Astrocyte (in vitro differentiated cells and primary cell): ENCODE measurements at regions not wholly inside any gene's neighbourhood (a gene's known extent, or its start where the extent isn't known, plus 50 kb on each side); places are given as distances from the start of the nearest gene placed in this dataset.

Experiments used
- DNase-seq: peaks from one replicate; pipeline ENCODE4 v3.0.0-alpha.2; 2010; ENCODE audit warnings: low read depth
- FAIRE-seq: peaks from 2 replicates; lab custom pipeline; 2011; peaks lifted over from hg19 to GRCh38; lab: Jason Lieb, UNC
- H2AFZ ChIP-seq: 2 replicates; pipeline ENCODE4 v1.6.0; 2012; ENCODE audit warnings: low read depth, low read length, inconsistent platforms
- H3K27ac ChIP-seq: 2 replicates; pipeline ENCODE4 v1.5.1; 2011; ENCODE audit warnings: low read depth, low read length, inconsistent platforms
- H3K27me3 ChIP-seq: 2 replicates; pipeline ENCODE4 v1.6.0; 2011; ENCODE audit warnings: low read length, inconsistent platforms; ENCODE audit not compliant: insufficient read depth
- H3K36me3 ChIP-seq: 2 replicates; pipeline ENCODE4 v1.5.1; 2011; ENCODE audit warnings: low read length, inconsistent platforms; ENCODE audit not compliant: insufficient read depth
- H3K4me1 ChIP-seq: 2 replicates; pipeline ENCODE4 v1.5.1; 2011; ENCODE audit warnings: low read length, inconsistent platforms; ENCODE audit not compliant: insufficient read depth
- H3K4me2 ChIP-seq: 2 replicates; pipeline ENCODE4 v1.6.0; 2012; ENCODE audit warnings: low read length, inconsistent platforms
- H3K4me3 ChIP-seq: 2 replicates; pipeline ENCODE4 v1.5.1; 2011; ENCODE audit warnings: low read depth, mild to moderate bottlenecking, low read length, inconsistent platforms; ENCODE audit not compliant: insufficient read depth
- H3K79me2 ChIP-seq: 2 replicates; pipeline ENCODE4 v1.6.0; 2012; ENCODE audit warnings: mild to moderate bottlenecking, low read length, inconsistent platforms; ENCODE audit not compliant: insufficient read depth
- H3K9ac ChIP-seq: 2 replicates; pipeline ENCODE4 v1.6.0; 2012; ENCODE audit warnings: mild to moderate bottlenecking, low read length, inconsistent platforms
- H3K9me3 ChIP-seq: 2 replicates; pipeline ENCODE4 v1.5.1; 2012; ENCODE audit warnings: low read depth, mild to moderate bottlenecking, low read length, inconsistent platforms; ENCODE audit not compliant: insufficient read depth
- H4K20me1 ChIP-seq: 2 replicates; pipeline ENCODE4 v1.6.0; 2012; ENCODE audit warnings: low read length, inconsistent platforms; ENCODE audit not compliant: insufficient read depth
- H3K27ac Mint-ChIP-seq: one replicate; pipeline ENCODE4 v1.8.0; 2021; ENCODE audit warnings: mild to moderate bottlenecking, mixed read lengths; ENCODE audit not compliant: unreplicated experiment
- H3K27me3 Mint-ChIP-seq: one replicate; pipeline ENCODE4 v1.8.0; 2021; ENCODE audit warnings: low read depth, mixed read lengths; ENCODE audit not compliant: unreplicated experiment
- H3K36me3 Mint-ChIP-seq: one replicate; pipeline ENCODE4 v1.8.0; 2021; ENCODE audit warnings: low read depth, mixed read lengths; ENCODE audit not compliant: unreplicated experiment
- H3K4me1 Mint-ChIP-seq: one replicate; pipeline ENCODE4 v1.8.0; 2021; ENCODE audit warnings: low read depth, mixed read lengths; ENCODE audit not compliant: unreplicated experiment
- H3K4me3 Mint-ChIP-seq: one replicate; pipeline ENCODE4 v1.8.0; 2021; ENCODE audit warnings: mild to moderate bottlenecking, moderate library complexity, mixed read lengths; ENCODE audit not compliant: unreplicated experiment
- H3K9me3 Mint-ChIP-seq: one replicate; pipeline ENCODE4 v1.8.0; 2021; ENCODE audit warnings: mild to moderate bottlenecking, mixed read lengths; ENCODE audit not compliant: unreplicated experiment
- EZH2 ChIP-seq: IDR thresholded peaks from 2 replicates; pipeline ENCODE4 v1.6.1; 2012; ENCODE audit warnings: mild to moderate bottlenecking, low read length, inconsistent platforms; ENCODE audit not compliant: insufficient read depth
- TF ChIP-seq, protein P1 (sequence below): IDR thresholded peaks from 2 replicates; pipeline ENCODE4 v1.5.1; 2011; ENCODE audit warnings: low read depth, mild to moderate bottlenecking, inconsistent platforms, low read length, moderate library complexity; ENCODE audit not compliant: insufficient read depth

- Mint-ChIP-seq H3K4me1 (no peaks in the 10 kb centered on the region), H3K4me3 (no peak overlapping the region), H3K9me3 (peaks cover 1% of the 10 kb centered on the region), H3K27me3 (no peaks in the 10 kb centered on the region), H3K36me3 (no peaks in the 10 kb centered on the region), H3K27ac (no peak overlapping the region)
- no peaks in the 10 kb centered on the region for H3K79me2 ChIP-seq
- H3K27ac ChIP-seq, result no peak overlapping the region
- H3K27me3 ChIP-seq, result no peaks in the 10 kb centered on the region
- no peak overlapping the region for H2AFZ ChIP-seq
- no peak overlapping the region for H3K4me3 ChIP-seq
- FAIRE-seq, result no peak
- no peak for DNase-seq
- H3K36me3 ChIP-seq, result no peaks in the 10 kb centered on the region
- no peak overlapping the region for H3K9ac ChIP-seq
- no peak overlapping the region for H3K4me2 ChIP-seq
- H3K4me1 ChIP-seq, result no peaks in the 10 kb centered on the region
- no peaks in the 10 kb centered on the region for H4K20me1 ChIP-seq
- no peak for TF ChIP-seq EZH2
- TF ChIP-seq, protein P1, sequence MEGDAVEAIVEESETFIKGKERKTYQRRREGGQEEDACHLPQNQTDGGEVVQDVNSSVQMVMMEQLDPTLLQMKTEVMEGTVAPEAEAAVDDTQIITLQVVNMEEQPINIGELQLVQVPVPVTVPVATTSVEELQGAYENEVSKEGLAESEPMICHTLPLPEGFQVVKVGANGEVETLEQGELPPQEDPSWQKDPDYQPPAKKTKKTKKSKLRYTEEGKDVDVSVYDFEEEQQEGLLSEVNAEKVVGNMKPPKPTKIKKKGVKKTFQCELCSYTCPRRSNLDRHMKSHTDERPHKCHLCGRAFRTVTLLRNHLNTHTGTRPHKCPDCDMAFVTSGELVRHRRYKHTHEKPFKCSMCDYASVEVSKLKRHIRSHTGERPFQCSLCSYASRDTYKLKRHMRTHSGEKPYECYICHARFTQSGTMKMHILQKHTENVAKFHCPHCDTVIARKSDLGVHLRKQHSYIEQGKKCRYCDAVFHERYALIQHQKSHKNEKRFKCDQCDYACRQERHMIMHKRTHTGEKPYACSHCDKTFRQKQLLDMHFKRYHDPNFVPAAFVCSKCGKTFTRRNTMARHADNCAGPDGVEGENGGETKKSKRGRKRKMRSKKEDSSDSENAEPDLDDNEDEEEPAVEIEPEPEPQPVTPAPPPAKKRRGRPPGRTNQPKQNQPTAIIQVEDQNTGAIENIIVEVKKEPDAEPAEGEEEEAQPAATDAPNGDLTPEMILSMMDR, result no peak
- H3K9me3 ChIP-seq, result no peaks in the 10 kb centered on the region
Observed at GRCh38 chr5:110169461-110169860, 479.7 kb downstream of the MAN2A1 start.

- Histone ChIP-seq H3K4me2 (no peak overlapping the region), H3K9ac (no peak overlapping the region), H3K27me3 (no peaks in the 10 kb centered on the region), H3K9me3 (no peaks in the 10 kb centered on the region), H3K36me3 (no peaks in the 10 kb centered on the region), H2AFZ (no peak overlapping the region), H3K4me1 (no peaks in the 10 kb centered on the region), H3K4me3 (no peak overlapping the region), H4K20me1 (no peaks in the 10 kb centered on the region), H3K79me2 (no peaks in the 10 kb centered on the region), H3K27ac (no peak overlapping the region)
- Mint-ChIP-seq H3K4me1 (peaks cover 5% of the 10 kb centered on the region), H3K27ac (no peak overlapping the region), H3K36me3 (no peaks in the 10 kb centered on the region), H3K4me3 (no peak overlapping the region), H3K9me3 (peaks cover 1% of the 10 kb centered on the region), H3K27me3 (no peaks in the 10 kb centered on the region)
- TF ChIP-seq, protein P1, result no peak
- no peak for DNase-seq
- FAIRE-seq, result no peak
Observed at GRCh38 chr5:110177729-110178128, 488.0 kb downstream of the MAN2A1 start.

DNA sequence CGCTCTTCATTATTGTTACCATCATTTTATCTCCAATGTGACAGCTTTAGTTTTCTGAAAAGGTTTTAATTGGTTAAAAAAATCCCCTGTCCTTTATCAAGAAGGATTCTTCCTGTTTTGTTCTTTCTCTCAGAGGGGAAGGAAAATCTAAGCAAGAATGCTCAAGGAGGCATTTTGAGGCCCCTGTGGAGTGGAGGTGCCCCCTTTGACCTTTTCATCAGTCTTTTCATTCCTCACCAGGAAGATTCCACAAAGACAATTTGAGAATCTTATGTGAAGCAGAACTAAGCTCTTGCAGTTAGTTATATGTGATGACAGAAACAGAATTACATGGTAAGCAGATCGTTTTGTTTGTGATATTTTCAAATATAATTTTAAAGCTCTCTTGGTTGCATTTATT is 489.6 kb downstream of the MAN2A1 start:
- Histone ChIP-seq H4K20me1 (no peaks in the 10 kb centered on the region), H3K27me3 (no peaks in the 10 kb centered on the region), H3K36me3 (no peaks in the 10 kb centered on the region), H3K9ac (no peak overlapping the region), H3K27ac (no peak overlapping the region), H3K79me2 (no peaks in the 10 kb centered on the region), H3K9me3 (no peaks in the 10 kb centered on the region), H2AFZ (no peak overlapping the region), H3K4me1 (no peaks in the 10 kb centered on the region), H3K4me2 (no peak overlapping the region), H3K4me3 (no peak overlapping the region)
- H3K4me1 Mint-ChIP-seq, result peaks cover 5% of the 10 kb centered on the region
- no peak for DNase-seq
- H3K9me3 Mint-ChIP-seq, result no peaks in the 10 kb centered on the region
- TF ChIP-seq EZH2, result no peak
- TF ChIP-seq, protein P1, result no peak
- no peaks in the 10 kb centered on the region for H3K36me3 Mint-ChIP-seq
- H3K27ac Mint-ChIP-seq, result no peak overlapping the region
- no peaks in the 10 kb centered on the region for H3K27me3 Mint-ChIP-seq
- no peak overlapping the region for H3K4me3 Mint-ChIP-seq
- FAIRE-seq, result no peak
